ENCODE measurements at regions not wholly inside any gene's neighbourhood (a gene's known extent, or its start where the extent isn't known, plus 50 kb on each side); places are given as distances from the start of the nearest gene placed in this dataset.

- Mint-ChIP-seq H3K27ac (no peak overlapping the region), H3K27me3 (ENCODE audit: low read depth) (no peaks in the 10 kb centered on the region), H3K4me3 (no peak overlapping the region), H3K9me3 (peaks cover 38% of the 10 kb centered on the region), H3K36me3 (no peaks in the 10 kb centered on the region), H3K4me1 (no peaks in the 10 kb centered on the region)
- TF ChIP-seq, protein P1, sequence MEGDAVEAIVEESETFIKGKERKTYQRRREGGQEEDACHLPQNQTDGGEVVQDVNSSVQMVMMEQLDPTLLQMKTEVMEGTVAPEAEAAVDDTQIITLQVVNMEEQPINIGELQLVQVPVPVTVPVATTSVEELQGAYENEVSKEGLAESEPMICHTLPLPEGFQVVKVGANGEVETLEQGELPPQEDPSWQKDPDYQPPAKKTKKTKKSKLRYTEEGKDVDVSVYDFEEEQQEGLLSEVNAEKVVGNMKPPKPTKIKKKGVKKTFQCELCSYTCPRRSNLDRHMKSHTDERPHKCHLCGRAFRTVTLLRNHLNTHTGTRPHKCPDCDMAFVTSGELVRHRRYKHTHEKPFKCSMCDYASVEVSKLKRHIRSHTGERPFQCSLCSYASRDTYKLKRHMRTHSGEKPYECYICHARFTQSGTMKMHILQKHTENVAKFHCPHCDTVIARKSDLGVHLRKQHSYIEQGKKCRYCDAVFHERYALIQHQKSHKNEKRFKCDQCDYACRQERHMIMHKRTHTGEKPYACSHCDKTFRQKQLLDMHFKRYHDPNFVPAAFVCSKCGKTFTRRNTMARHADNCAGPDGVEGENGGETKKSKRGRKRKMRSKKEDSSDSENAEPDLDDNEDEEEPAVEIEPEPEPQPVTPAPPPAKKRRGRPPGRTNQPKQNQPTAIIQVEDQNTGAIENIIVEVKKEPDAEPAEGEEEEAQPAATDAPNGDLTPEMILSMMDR (IDR thresholded peaks at IDR 0.05; ENCODE audit: unreplicated experiment): no peak
- no peak for DNase-seq (ENCODE audit: low spot score in 2 of 2, unreplicated experiment in 2 of 2)
These were observed 104.0 kb upstream of the GRIA3 start for GRCh38 chrX:123080065-123080464.

GRCh38 chrX:123081776-123082175 is 102.3 kb upstream of the GRIA3 start:
- peaks cover 42% of the 10 kb centered on the region for H3K9me3 Mint-ChIP-seq
- no peak for DNase-seq (ENCODE audit: low spot score in 2 of 2, unreplicated experiment in 2 of 2)
- no peak overlapping the region for H3K27ac Mint-ChIP-seq
- no peaks in the 10 kb centered on the region for H3K27me3 Mint-ChIP-seq (ENCODE audit: low read depth)
- no peaks in the 10 kb centered on the region for H3K36me3 Mint-ChIP-seq
- TF ChIP-seq, protein P1 (IDR thresholded peaks at IDR 0.05; ENCODE audit: unreplicated experiment): no peak
- no peak overlapping the region for H3K4me3 Mint-ChIP-seq
- no peaks in the 10 kb centered on the region for H3K4me1 Mint-ChIP-seq

DNA sequence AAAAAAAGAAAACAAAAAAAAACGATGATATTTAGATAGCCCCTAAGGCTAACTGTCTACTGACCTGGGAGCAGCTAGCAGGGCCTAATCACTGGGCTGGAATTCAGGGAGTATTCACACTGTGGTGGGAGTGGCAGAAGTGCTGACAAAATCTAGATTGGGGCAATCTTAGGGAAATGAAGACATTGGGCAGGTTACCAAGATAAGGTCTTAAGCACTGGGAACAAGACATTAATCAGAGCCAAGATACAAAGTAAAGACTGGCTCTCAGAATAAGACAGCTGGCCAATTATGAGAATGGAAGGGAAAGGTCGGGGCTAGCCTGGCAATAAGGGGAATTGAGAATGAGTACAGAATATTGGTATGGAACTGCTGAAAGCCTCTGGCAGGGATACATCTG is 100.2 kb upstream of the GRIA3 start:
- H3K4me1 Mint-ChIP-seq: no peaks in the 10 kb centered on the region
- H3K27ac Mint-ChIP-seq: no peak overlapping the region
- no peak overlapping the region for H3K4me3 Mint-ChIP-seq
- peaks cover 48% of the 10 kb centered on the region for H3K9me3 Mint-ChIP-seq
- H3K27me3 Mint-ChIP-seq (ENCODE audit: low read depth): no peaks in the 10 kb centered on the region
- TF ChIP-seq, protein P1 (IDR thresholded peaks at IDR 0.05; ENCODE audit: unreplicated experiment): no peak
- no peak for DNase-seq (ENCODE audit: low spot score in 2 of 2, unreplicated experiment in 2 of 2)
- H3K36me3 Mint-ChIP-seq: no peaks in the 10 kb centered on the region

GRCh38 chrX:123084797-123085196 is 99.3 kb upstream of the GRIA3 start:
- Mint-ChIP-seq H3K36me3 (no peaks in the 10 kb centered on the region), H3K4me1 (no peaks in the 10 kb centered on the region), H3K4me3 (no peak overlapping the region), H3K9me3 (peaks cover 51% of the 10 kb centered on the region), H3K27me3 (ENCODE audit: low read depth) (no peaks in the 10 kb centered on the region), H3K27ac (no peak overlapping the region)
- TF ChIP-seq, protein P1 (IDR thresholded peaks at IDR 0.05; ENCODE audit: unreplicated experiment): no peak
- no peak for DNase-seq (ENCODE audit: low spot score in 2 of 2, unreplicated experiment in 2 of 2)

GRCh38 chrX:123085311-123085940 is 98.7 kb upstream of the GRIA3 start:
- H3K36me3 Mint-ChIP-seq: no peaks in the 10 kb centered on the region
- H3K27me3 Mint-ChIP-seq (ENCODE audit: low read depth): no peaks in the 10 kb centered on the region
- no peak overlapping the region for H3K27ac Mint-ChIP-seq
- peaks cover 55% of the 10 kb centered on the region for H3K9me3 Mint-ChIP-seq
- DNase-seq (ENCODE audit: low spot score in 2 of 2, unreplicated experiment in 2 of 2): no peak
- TF ChIP-seq, protein P1 (IDR thresholded peaks at IDR 0.05; ENCODE audit: unreplicated experiment): no peak
- H3K4me3 Mint-ChIP-seq: no peak overlapping the region
- no peaks in the 10 kb centered on the region for H3K4me1 Mint-ChIP-seq

DNA sequence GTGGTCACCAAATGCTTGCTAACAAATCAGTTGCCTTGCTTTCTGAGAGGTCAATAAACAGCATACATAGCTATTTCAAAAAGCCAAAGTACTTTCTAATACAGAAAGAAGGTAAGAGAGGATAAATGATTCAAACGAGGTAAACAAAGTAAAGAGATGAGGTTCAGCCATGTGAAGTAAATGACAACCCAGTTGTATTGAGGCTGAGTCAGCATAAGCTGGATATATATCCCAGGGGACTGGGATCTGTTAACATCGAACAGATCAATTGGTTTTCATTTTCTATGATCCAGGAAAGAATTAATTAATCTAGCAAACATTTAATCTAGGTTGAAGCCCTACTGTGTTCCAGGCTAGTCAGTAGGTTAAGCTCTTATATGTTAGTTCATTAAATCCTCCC is 97.3 kb upstream of the GRIA3 start:
- H3K9me3 Mint-ChIP-seq: peaks cover 47% of the 10 kb centered on the region
- H3K4me3 Mint-ChIP-seq: no peak overlapping the region
- H3K27me3 Mint-ChIP-seq (ENCODE audit: low read depth): no peaks in the 10 kb centered on the region
- no peak overlapping the region for H3K27ac Mint-ChIP-seq
- H3K4me1 Mint-ChIP-seq: no peaks in the 10 kb centered on the region
- no peaks in the 10 kb centered on the region for H3K36me3 Mint-ChIP-seq
- TF ChIP-seq, protein P1 (IDR thresholded peaks at IDR 0.05; ENCODE audit: unreplicated experiment): no peak
- no peak for DNase-seq (ENCODE audit: low spot score in 2 of 2, unreplicated experiment in 2 of 2)

Data from mesothelial cell of epicardium (in vitro differentiated cells).